ENCODE measurements at regions not wholly inside any gene's neighbourhood (a gene's known extent, or its start where the extent isn't known, plus 50 kb on each side); places are given as distances from the start of the nearest gene placed in this dataset.
"Not testable (repeated sequence)": the region's sequence is repeated elsewhere in the genome, so short reads cannot be mapped to it uniquely, and the experiment has no call there.

- Mint-ChIP-seq H3K27me3 (ENCODE audit: low read depth) (no peaks in the 10 kb centered on the region), H3K4me1 (peaks cover under 1 to 5% of the 10 kb centered on the region in 2 experiments; a peak in 2 of 4 replicates), H3K4me3 (no peak overlapping the region), H3K9me3 (peaks cover 3 to 9% of the 10 kb centered on the region in 2 experiments; a peak in 3 of 5 replicates), H3K36me3 (ENCODE audit: insufficient read depth in 1 of 3, low read depth in 3 of 3) (peaks cover 0 to 3% (median 0%) of the 10 kb centered on the region in 3 experiments; a peak in 1 of 7 replicates), H3K27ac (no peak overlapping the region)
- Histone ChIP-seq H4K5ac (ENCODE audit: insufficient read length, low read depth, low read length) (no peak overlapping the region), H3K27me3 (ENCODE audit: insufficient read depth, low read length) (no peaks in the 10 kb centered on the region), H3K4me1 (ENCODE audit: insufficient read depth, low read length) (no peaks in the 10 kb centered on the region), H2BK15ac (ENCODE audit: low read depth, low read length) (no peak overlapping the region), H4K20me1 (ENCODE audit: control insufficient read depth, insufficient read depth, insufficient read length) (no peaks in the 10 kb centered on the region), H2BK20ac (ENCODE audit: low read depth, low read length, poor library complexity, severe bottlenecking) (no peak overlapping the region), H3K4me2 (ENCODE audit: insufficient read depth, insufficient read length, low read length) (no peak overlapping the region), H3K79me1 (ENCODE audit: insufficient read depth, low read depth, low read length, poor library complexity, severe bottlenecking) (no peaks in the 10 kb centered on the region), H3K79me2 (ENCODE audit: insufficient read depth, low read length) (no peaks in the 10 kb centered on the region), H2AFZ (ENCODE audit: low read length) (no peak overlapping the region), H3K23me2 (ENCODE audit: insufficient read length, low read depth, low read length, poor library complexity, severe bottlenecking) (no peaks in the 10 kb centered on the region), H3T11ph (ENCODE audit: low read length) (no peak overlapping the region), H3K14ac (ENCODE audit: insufficient read depth, low read length) (no peak overlapping the region), H2AK5ac (ENCODE audit: insufficient read length, low read length) (no peak overlapping the region), H3K23ac (ENCODE audit: insufficient read length, low read depth, low read length) (no peak overlapping the region), H3K27ac (ENCODE audit: insufficient read length, low read depth, low read length) (no peak overlapping the region), H2BK12ac (ENCODE audit: insufficient read length, low read depth, low read length) (no peak overlapping the region), H3K4ac (ENCODE audit: low read depth, low read length) (no peak overlapping the region), H3K9me3 (ENCODE audit: control insufficient read depth, low read depth, low read length) (no peaks in the 10 kb centered on the region), H4K91ac (ENCODE audit: insufficient read length, low read depth, low read length) (no peak overlapping the region), H2BK5ac (ENCODE audit: insufficient read length, low read length) (no peak overlapping the region), H3K18ac (ENCODE audit: insufficient read length, low read depth, low read length) (no peak overlapping the region), H2BK120ac (ENCODE audit: low read depth, low read length, poor library complexity, severe bottlenecking) (no peak overlapping the region), H3K56ac (ENCODE audit: insufficient read length, low read depth, low read length) (no peak overlapping the region), H3K9ac (ENCODE audit: extremely low read depth, insufficient read length, low read length) (no peak overlapping the region), H4K8ac (replicated peaks; ENCODE audit: insufficient read length, low read depth, low read length) (no peak overlapping the region)
- no peak for TF ChIP-seq CTCF (conservative IDR thresholded peaks at IDR 0.05)
- no peak for DNase-seq
Measured at GRCh38 chr5:42267091-42267490, 156.1 kb upstream of the GHR start.

- not testable (repeated sequence) for H3K27ac Mint-ChIP-seq; H3K79me2 ChIP-seq (ENCODE audit: insufficient read depth, low read length); H4K91ac ChIP-seq (ENCODE audit: insufficient read length, low read depth, low read length); H3K4me3 Mint-ChIP-seq; H3K27me3 ChIP-seq (ENCODE audit: insufficient read depth, low read length); H4K20me1 ChIP-seq (ENCODE audit: control insufficient read depth, insufficient read depth, insufficient read length); H3K27me3 Mint-ChIP-seq (ENCODE audit: low read depth); H4K8ac ChIP-seq (replicated peaks; ENCODE audit: insufficient read length, low read depth, low read length); H3K4me1 Mint-ChIP-seq; H3K23me2 ChIP-seq (ENCODE audit: insufficient read length, low read depth, low read length, poor library complexity, severe bottlenecking); H3K23ac ChIP-seq (ENCODE audit: insufficient read length, low read depth, low read length); H3K14ac ChIP-seq (ENCODE audit: insufficient read depth, low read length); H3K9me3 Mint-ChIP-seq; H3K27ac ChIP-seq (ENCODE audit: insufficient read length, low read depth, low read length); H4K5ac ChIP-seq (ENCODE audit: insufficient read length, low read depth, low read length); H2BK15ac ChIP-seq (ENCODE audit: low read depth, low read length); H3K36me3 Mint-ChIP-seq (ENCODE audit: insufficient read depth in 1 of 3, low read depth in 3 of 3); H3K4ac ChIP-seq (ENCODE audit: low read depth, low read length); H2AFZ ChIP-seq (ENCODE audit: low read length); H2BK120ac ChIP-seq (ENCODE audit: low read depth, low read length, poor library complexity, severe bottlenecking); H2BK5ac ChIP-seq (ENCODE audit: insufficient read length, low read length); H2BK12ac ChIP-seq (ENCODE audit: insufficient read length, low read depth, low read length); H3K4me2 ChIP-seq (ENCODE audit: insufficient read depth, insufficient read length, low read length); H3K18ac ChIP-seq (ENCODE audit: insufficient read length, low read depth, low read length); H3K9me3 ChIP-seq (ENCODE audit: control insufficient read depth, low read depth, low read length); H2BK20ac ChIP-seq (ENCODE audit: low read depth, low read length, poor library complexity, severe bottlenecking); H3K56ac ChIP-seq (ENCODE audit: insufficient read length, low read depth, low read length); H3T11ph ChIP-seq (ENCODE audit: low read length); H3K4me1 ChIP-seq (ENCODE audit: insufficient read depth, low read length); DNase-seq; H3K9ac ChIP-seq (ENCODE audit: extremely low read depth, insufficient read length, low read length); H2AK5ac ChIP-seq (ENCODE audit: insufficient read length, low read length); H3K79me1 ChIP-seq (ENCODE audit: insufficient read depth, low read depth, low read length, poor library complexity, severe bottlenecking)
- WGBS (ENCODE audit: extremely low coverage, insufficient read length, low lambda C conversion rate), result no CpG with 5 or more reads among the region's 1 CpG
Measured at GRCh38 chr5:42268170-42268569, 155.1 kb upstream of the GHR start.
